ENCODE measurements at regions not wholly inside any gene's neighbourhood (a gene's known extent, or its start where the extent isn't known, plus 50 kb on each side); places are given as distances from the start of the nearest gene placed in this dataset.
A peak's percentile ranks its signal among the peaks of the same experiment; 100 is the strongest.

- DNase-seq (ENCODE audit: low read depth, low spot score): no peak
- in situ Hi-C loops (cut with HindIII; ENCODE audit: low pct_unique_long_range_greater_than_20kb, low sequenced_read_pairs): no loop called here
Measured at GRCh38 chr5:89437450-89438435, 554.8 kb upstream of the MEF2C start.

GRCh38 chr5:89436464-89436863 is 553.5 kb upstream of the MEF2C start:
- in situ Hi-C loops (cut with HindIII; ENCODE audit: low pct_unique_long_range_greater_than_20kb, low sequenced_read_pairs): no loop called here
- no peak for DNase-seq (ENCODE audit: low read depth, low spot score)

GRCh38 chr5:89435347-89435746 is 552.4 kb upstream of the MEF2C start:
- in situ Hi-C loops (cut with HindIII; ENCODE audit: low pct_unique_long_range_greater_than_20kb, low sequenced_read_pairs): no loop called here
- DNase-seq (ENCODE audit: low read depth, low spot score): no peak

GRCh38 chr5:89428624-89429023 is 545.6 kb upstream of the MEF2C start:
- in situ Hi-C loops (cut with HindIII; ENCODE audit: low pct_unique_long_range_greater_than_20kb, low sequenced_read_pairs): no loop called here
- DNase-seq (ENCODE audit: low read depth, low spot score): no peak

- in situ Hi-C loops (cut with HindIII; ENCODE audit: low pct_unique_long_range_greater_than_20kb, low sequenced_read_pairs): no loop called here
- DNase-seq (ENCODE audit: low read depth, low spot score): no peak
Measured at GRCh38 chr5:89425062-89425461, 542.1 kb upstream of the MEF2C start.

GRCh38 chr5:89421035-89421434 is 538.1 kb upstream of the MEF2C start:
- in situ Hi-C loops (cut with HindIII; ENCODE audit: low pct_unique_long_range_greater_than_20kb, low sequenced_read_pairs): no loop called here
- no peak for DNase-seq (ENCODE audit: low read depth, low spot score)

GRCh38 chr5:89418407-89419085 is 535.6 kb upstream of the MEF2C start:
- DNase-seq (ENCODE audit: low read depth, low spot score): no peak
- in situ Hi-C loops (cut with HindIII; ENCODE audit: low pct_unique_long_range_greater_than_20kb, low sequenced_read_pairs): no loop called here

GRCh38 chr5:89417990-89418389 is 535.0 kb upstream of the MEF2C start:
- in situ Hi-C loops (cut with HindIII; ENCODE audit: low pct_unique_long_range_greater_than_20kb, low sequenced_read_pairs): no loop called here
- DNase-seq (ENCODE audit: low read depth, low spot score): peak; percentile 36

- in situ Hi-C loops (cut with HindIII; ENCODE audit: low pct_unique_long_range_greater_than_20kb, low sequenced_read_pairs): no loop called here
- no peak for DNase-seq (ENCODE audit: low read depth, low spot score)
Measured at GRCh38 chr5:89417515-89417914, 534.5 kb upstream of the MEF2C start.

- in situ Hi-C loops (cut with HindIII; ENCODE audit: low pct_unique_long_range_greater_than_20kb, low sequenced_read_pairs): no loop called here
- no peak for DNase-seq (ENCODE audit: low read depth, low spot score)
Measured at GRCh38 chr5:89411891-89412290, 528.9 kb upstream of the MEF2C start.

- in situ Hi-C loops (cut with HindIII; ENCODE audit: low pct_unique_long_range_greater_than_20kb, low sequenced_read_pairs): no loop called here
- no peak for DNase-seq (ENCODE audit: low read depth, low spot score)
Measured at GRCh38 chr5:89407054-89407453, 524.1 kb upstream of the MEF2C start.

GRCh38 chr5:89401659-89402058 is 518.7 kb upstream of the MEF2C start:
- no peak for DNase-seq (ENCODE audit: low read depth, low spot score)
- in situ Hi-C loops (cut with HindIII; ENCODE audit: low pct_unique_long_range_greater_than_20kb, low sequenced_read_pairs): no loop called here

GRCh38 chr5:89401012-89401411 is 518.0 kb upstream of the MEF2C start:
- in situ Hi-C loops (cut with HindIII; ENCODE audit: low pct_unique_long_range_greater_than_20kb, low sequenced_read_pairs): no loop called here
- DNase-seq (ENCODE audit: low read depth, low spot score): no peak

- DNase-seq (ENCODE audit: low read depth, low spot score): no peak
- in situ Hi-C loops (cut with HindIII; ENCODE audit: low pct_unique_long_range_greater_than_20kb, low sequenced_read_pairs): no loop called here
Measured at GRCh38 chr5:89399548-89399947, 516.6 kb upstream of the MEF2C start.

GRCh38 chr5:89397096-89397495 is 514.1 kb upstream of the MEF2C start:
- no peak for DNase-seq (ENCODE audit: low read depth, low spot score)

GRCh38 chr5:89396278-89396954 is 513.4 kb upstream of the MEF2C start:
- DNase-seq (ENCODE audit: low read depth, low spot score): no peak
- in situ Hi-C loops (cut with HindIII; ENCODE audit: low pct_unique_long_range_greater_than_20kb, low sequenced_read_pairs): no loop called here

More at GRCh38 chr5:89397096-89397495, 514.1 kb upstream of the MEF2C start:
- in situ Hi-C loops (cut with HindIII; ENCODE audit: low pct_unique_long_range_greater_than_20kb, low sequenced_read_pairs): no loop called here

GRCh38 chr5:89395111-89395510 is 512.1 kb upstream of the MEF2C start:
- in situ Hi-C loops (cut with HindIII; ENCODE audit: low pct_unique_long_range_greater_than_20kb, low sequenced_read_pairs): no loop called here
- no peak for DNase-seq (ENCODE audit: low read depth, low spot score)

GRCh38 chr5:89388872-89389271 is 505.9 kb upstream of the MEF2C start:
- in situ Hi-C loops (cut with HindIII; ENCODE audit: low pct_unique_long_range_greater_than_20kb, low sequenced_read_pairs): no loop called here

More at GRCh38 chr5:89388872-89389271, 505.9 kb upstream of the MEF2C start:
- no peak for DNase-seq (ENCODE audit: low read depth, low spot score)

Data from SK-MEL-5 (cell line).